Urothelium cell line (cell line): ENCODE measurements at regions not wholly inside any gene's neighbourhood (a gene's known extent, or its start where the extent isn't known, plus 50 kb on each side); places are given as distances from the start of the nearest gene placed in this dataset.
"Not testable (repeated sequence)": the region's sequence is repeated elsewhere in the genome, so short reads cannot be mapped to it uniquely, and the experiment has no call there.

Source experiments
- DNase-seq: peaks from one replicate; pipeline ENCODE4 v3.0.0; 2011; ENCODE audit warnings: low spot score, mixed read lengths
- FAIRE-seq: peaks from 2 replicates; lab custom pipeline; 2011; peaks lifted over from hg19 to GRCh38; lab: Jason Lieb, UNC

DNA sequence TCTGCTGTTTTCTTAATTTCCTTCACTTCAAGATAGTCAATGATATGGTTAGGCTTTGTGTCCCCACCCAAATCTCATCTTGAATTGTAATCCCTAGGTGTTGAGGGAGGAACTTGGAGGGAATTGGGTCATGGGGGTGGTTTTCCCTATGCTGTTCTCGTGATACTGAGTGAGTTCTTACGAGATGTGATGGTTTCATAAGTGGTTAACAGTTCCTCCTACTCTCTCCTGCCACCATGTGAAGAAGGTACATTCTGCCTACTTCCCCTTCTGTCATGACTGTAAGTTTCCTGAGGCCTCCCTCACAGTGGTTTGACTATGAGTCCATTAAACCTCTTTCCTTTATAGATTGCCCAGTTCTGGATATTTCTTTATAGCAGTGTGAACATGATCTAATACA lies 74.0 kb upstream of the SAMSN1 start:
- FAIRE-seq (no peak), DNase-seq (no peak)

DNA sequence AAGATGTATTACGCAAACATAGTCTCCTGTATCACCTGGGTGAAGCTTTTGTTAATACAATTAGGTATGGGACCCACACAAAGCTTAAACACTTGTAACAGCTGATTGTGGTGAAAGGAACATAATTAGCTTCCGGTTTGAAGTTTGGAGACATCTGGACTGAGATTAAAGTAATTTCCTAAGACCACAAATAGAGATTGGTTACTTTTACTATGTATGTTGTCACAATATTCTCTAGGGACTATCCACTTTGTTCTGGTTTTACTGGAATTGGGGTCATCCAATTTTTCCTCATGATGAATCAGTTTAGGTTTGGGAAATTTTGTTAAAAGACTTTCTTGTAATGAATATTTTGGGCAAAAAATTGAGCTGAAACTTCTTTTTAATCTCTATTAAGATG lies 71.8 kb upstream of the SAMSN1 start:
- FAIRE-seq (no peak), DNase-seq (no peak)

DNA sequence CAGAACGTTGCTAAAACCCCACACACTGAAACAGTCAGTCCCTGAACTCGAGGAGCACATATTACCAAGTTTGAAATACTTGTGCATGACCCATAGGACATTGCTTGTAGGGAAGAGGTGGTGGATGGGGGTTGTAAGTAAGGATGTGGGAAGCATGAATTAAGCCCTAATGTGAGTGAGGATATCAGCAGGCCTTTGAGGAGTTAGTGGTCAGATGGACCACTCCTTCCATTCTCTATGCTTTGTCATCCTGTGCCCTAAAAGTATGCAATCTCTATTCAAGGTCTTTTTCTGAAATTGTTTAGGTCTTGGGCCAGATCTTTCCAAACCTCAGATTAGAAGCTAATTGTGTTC lies 70.9 kb upstream of the SAMSN1 start:
- DNase-seq (no peak), FAIRE-seq (no peak)

DNA sequence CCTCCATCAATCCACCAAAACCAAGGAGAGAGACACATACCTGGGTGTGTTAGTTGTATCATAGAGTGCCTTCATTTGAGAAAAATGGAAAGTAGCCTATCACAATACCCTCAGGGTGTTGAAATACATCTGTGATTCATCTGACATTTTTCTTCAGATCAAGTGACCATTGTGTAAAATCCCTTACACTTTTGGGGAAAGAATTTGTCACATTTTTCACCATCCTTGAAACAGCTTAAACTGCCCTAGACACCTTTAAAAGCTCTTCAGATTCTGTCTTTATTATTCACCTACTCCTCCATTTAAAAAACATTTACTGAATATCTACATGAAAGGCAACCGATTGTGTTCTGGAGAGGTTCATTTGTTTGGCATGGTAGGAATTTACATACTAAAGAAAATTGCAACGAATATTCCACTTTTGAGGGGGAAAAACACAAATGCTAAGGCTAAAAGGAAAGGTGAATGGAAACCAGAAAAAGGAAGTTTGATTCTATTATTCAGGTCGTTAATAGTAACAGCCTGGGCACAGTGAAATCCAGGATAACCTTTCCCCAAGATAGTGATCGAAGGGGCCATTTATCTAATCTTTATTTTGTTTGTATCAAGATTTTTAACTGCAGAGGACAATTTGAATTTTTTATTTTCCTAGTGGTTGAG lies 70.4 kb upstream of the SAMSN1 start:
- FAIRE-seq (no peak), DNase-seq (no peak)

DNA sequence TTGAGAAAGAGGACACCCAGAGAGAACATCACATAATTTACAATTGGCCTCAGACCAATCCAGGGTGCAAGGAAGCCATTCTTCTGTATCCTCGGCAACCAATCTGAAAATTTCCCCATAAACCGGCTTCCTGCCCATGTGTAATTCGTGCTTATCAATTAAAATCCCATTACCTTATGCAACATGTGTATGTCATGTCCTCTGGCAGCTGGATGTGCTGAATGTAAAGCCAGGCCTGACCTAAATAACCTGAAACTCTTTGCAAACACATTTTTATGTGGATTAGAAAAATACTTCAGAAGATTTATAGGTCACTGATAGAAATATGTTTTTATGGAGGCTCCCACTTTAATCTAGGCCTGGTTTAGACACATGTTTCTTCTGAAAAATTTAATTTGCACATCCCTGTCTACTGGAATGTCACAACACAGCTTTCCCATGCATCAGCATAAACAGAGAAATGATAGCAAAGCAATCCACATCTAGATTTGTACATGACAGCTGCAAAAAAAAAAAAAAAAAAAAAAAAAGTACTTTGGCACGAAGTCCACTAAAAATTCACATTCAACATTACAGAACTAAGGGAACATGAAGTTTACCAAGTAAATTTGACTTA lies 69.4 kb upstream of the SAMSN1 start:
- FAIRE-seq (no peak), DNase-seq (no peak)

DNA sequence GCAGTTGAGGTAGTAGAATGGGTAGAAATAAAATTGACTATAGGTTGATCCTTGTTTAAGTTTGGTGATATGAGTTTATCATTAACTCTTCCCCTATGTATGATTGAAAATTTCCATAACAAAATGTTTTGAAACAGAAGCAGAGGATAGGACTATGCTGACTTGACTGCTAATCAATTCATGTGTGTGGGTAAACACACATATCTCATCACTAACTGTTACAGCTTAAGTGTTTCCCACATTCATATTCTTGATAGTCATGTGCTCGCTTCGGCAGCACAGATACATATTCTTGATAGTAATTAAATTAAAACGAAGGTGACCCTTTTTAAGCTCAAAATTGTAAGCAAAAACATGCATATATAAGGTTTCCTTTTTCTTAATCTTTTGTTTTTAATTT lies 68.2 kb upstream of the SAMSN1 start:
- DNase-seq: no peak
- no peak for FAIRE-seq

DNA sequence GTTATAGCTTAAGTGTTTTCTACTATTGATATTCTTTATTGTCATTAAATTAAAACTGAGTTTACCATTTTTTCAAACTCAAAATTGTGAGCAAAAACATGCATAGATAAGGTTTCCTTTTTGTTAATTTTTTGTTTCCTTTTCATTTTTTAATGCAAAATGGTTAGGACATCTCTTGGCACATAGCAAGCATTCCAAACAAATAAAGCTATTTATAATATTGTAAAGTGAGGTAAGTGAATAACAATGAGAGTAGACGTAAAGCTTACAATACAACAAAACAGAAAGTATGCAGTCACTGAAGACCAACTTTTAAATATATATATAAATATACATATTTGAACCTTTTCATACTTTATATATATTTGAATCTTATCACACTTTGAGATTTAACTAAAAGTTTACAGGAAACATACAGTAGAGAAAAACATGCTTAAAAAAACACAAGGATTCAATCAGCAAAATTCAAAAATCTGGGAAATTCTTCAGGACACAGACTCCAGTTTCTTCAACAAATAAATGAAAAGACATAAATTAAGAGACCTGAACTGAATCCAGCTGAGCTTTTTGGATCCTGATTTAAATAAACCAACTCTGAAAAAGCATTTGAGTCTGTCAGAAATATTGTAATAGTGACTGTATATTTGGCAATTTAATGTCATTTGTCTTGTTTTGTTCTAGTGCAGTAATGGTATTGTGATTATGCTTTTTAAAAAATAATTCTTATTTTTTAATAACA lies 67.5 kb upstream of the SAMSN1 start:
- no peak for FAIRE-seq

DNA sequence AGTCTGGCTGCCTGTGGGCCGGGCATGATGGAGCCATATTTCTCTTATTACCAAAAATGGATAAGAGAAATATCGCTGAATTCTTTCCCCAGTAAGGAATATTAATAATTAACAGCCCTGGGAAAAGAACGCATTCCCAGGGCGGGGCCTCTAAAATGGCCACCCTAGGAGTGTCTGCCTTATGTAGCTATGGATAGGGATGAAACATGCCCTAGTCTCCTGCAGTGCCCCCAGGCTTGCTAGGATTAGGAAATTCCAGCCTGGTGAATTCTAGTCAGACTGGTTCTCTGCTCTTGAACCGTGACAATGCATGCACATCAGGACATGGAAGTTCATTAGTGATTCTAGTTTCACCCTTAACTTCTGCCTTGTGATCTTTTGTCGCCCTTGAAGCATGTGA lies 64.0 kb upstream of the SAMSN1 start:
- not testable (repeated sequence) for FAIRE-seq

More for the DNA sequence above, 67.5 kb upstream of the SAMSN1 start:
- DNase-seq: no peak

DNA sequence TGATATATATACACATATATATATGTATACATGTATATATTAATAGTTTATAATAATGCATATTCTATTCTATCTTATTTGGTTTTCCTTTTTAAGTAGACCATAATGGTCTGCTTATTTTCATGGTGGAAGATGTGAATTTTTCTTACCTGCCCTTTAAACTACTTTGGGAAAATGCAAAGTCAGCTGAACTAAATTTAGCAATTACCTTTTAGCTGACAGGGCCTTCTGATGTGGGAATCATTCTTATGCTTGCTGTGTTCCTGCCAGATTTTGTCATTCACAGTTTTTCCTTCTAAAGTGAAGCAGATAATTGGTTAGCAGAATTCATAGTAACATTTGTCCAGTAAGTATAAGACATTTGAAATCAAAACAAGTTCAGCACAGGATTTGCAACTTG lies 63.2 kb upstream of the SAMSN1 start:
- FAIRE-seq (no peak), DNase-seq (no peak)

More for the DNA sequence above, 64.0 kb upstream of the SAMSN1 start:
- DNase-seq: not testable (repeated sequence)

DNA sequence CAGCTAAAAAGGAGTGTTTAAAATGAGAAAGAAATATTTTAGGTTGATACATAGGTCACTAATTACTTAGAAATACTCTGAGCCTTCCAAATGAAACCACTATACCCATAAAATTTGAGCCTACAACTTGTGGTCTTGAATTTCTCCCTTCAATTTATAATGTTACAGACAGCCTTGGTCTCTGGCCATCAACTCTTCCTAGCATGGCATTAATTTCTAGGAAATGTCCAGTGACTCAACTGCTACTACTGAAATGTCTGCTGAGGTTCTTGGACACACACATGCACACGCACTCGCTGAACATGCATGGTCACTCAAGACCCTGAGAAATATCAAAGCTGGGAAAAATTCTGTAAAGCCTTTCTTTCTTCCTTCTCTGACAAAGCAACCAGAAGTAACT lies 61.1 kb upstream of the SAMSN1 start:
- no peak for FAIRE-seq
- no peak for DNase-seq

DNA sequence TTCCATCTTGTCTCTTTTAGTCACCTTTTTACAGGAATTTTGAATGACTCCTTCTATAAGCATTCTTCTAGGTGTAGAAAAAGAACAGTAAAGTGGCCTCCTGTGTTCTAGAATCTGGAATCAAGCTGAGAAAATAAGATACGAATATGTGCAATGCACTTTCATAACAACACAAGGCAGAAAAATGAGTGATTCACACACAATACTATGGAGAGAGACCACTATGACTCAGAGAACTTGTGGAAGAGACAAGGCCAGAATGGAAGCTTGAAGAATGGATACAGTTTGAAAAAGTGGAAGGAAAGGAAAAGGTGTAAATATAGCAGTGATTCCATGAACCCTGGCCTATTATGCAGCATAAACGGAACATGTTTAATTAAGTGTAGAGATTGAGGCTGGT lies 57.1 kb upstream of the SAMSN1 start:
- peak; percentile 16 for DNase-seq
- no peak for FAIRE-seq

DNA sequence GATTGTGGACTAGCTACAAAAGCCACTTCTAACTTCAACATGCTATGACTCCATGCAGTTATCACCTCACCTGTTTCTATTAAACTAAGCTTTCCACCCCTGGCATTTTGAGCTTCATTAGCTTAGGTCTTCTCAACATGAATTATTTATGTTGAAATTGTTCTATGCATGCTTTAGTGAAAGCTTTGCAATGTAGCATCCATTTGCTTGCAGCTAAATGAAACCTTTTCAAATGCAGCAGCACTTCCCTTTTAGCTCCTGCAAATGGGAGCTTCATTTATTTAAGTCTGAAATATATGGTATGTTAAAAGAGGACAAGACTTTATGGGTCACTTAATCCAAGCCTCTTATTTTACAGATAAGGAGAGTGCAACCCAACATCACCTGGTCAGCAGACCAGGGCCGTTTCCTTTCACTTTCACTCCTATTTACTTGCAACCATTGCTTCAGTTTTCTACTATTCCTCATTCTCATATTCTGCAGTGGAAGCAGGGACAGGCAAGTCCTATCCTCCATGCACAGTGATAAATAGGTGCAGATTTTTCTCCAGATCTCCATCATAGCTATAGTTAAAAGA lies 56.4 kb upstream of the SAMSN1 start:
- no peak for DNase-seq
- FAIRE-seq: no peak

DNA sequence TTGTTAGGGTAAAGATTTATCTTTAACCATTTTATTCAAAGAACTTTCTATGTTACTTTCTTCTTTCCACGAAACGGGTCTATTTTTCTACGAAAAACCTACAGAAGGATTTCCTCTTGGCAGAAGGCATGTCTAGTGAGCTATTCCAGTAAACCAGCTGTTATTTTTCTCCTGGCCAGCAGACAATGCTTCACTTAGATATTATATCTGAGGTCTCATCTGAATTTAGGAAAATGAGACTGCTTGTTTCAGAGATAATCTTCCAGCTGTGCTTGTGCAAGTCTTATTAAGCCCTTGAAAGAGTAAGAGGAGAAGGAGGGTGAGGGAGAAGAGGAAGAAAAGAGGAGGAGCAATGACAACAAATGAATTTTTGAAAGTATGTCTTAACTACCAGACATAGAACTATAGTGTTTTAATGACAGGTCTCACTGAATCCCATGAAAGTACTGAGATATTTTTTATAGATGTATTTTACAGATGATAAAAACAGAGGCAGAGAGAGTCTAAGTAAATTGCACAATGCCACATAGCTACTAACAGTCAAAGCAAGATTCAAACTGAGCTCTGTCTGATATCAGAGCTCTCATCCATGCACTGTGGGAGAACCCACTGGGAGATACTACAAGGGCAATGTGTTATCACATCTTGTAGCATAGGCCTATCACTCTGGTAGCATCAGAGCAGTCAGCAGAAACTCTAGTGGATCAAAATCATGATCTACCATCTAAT lies 54.6 kb upstream of the SAMSN1 start:
- no peak for DNase-seq
- FAIRE-seq: no peak

DNA sequence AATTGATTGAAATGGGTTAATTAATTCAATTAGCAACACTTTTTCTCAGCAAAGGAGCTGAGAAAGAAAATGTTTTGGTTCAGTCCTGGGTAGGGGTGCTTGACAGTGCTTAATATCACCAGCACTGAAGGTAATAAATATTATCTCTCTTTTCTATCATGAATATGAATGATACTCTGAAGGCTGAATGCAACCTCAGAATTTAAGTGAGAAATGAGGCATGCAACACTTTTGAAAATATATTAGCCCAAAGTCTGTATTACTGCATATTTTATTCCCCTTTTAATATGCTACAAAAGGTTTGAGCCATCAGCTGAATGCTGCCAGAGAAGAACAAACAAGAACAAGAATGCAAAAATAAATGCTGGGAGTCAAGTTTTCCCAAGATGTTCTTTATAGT lies 52.0 kb upstream of the SAMSN1 start:
- no peak for FAIRE-seq
- DNase-seq: no peak
